Caco-2 (cell line): ENCODE measurements at regions not wholly inside any gene's neighbourhood (a gene's known extent, or its start where the extent isn't known, plus 50 kb on each side); places are given as distances from the start of the nearest gene placed in this dataset.
"Not testable (repeated sequence)": the region's sequence is repeated elsewhere in the genome, so short reads cannot be mapped to it uniquely, and the experiment has no call there.

ENCODE experiments used
- BruUV-seq: library from RNA; stranded (reverse); fragments of 400-500 nt; replicated peaks from 2 replicates; lab custom pipeline; 2021; lab: Mats Ljungman, UMichigan
- CTCF ChIA-PET: fragments of 300-600 bp; sonication (Branson Sonifier 250); formaldehyde crosslinking; loops from one replicate; lab custom pipeline; 2022; ENCODE audit warnings: antibody characterized with exemption; lab: Charles Lee
- POLR2A ChIA-PET: fragments of 300-600 bp; sonication (Branson Sonifier 250); formaldehyde crosslinking; loops from one replicate; lab custom pipeline; 2022; ENCODE audit warnings: antibody characterized with exemption; lab: Charles Lee
- DNase-seq, 2 experiments: peaks; one replicate each; pipeline versions ENCODE4 v3.0.0 to v3.0.0-alpha.2; 2020 to 2022
- H3K27me3 ChIP-seq: replicated peaks from 2 replicates; pipeline ENCODE4 v1.6.0; 2011; ENCODE audit warnings: low read length; ENCODE audit not compliant: control insufficient read depth, insufficient read depth
- H3K36me3 ChIP-seq: 2 replicates; pipeline ENCODE4 v1.5.1; 2011; ENCODE audit warnings: low read length; ENCODE audit not compliant: control insufficient read depth, insufficient read depth
- H3K4me1 ChIP-seq: fragments of 250-450 bp; sonication (Bioruptor Pico); 2 replicates; pipeline ENCODE4 v1.5.1; 2020; ENCODE audit warnings: mild to moderate bottlenecking
- H3K4me3 ChIP-seq: 2 replicates; pipeline ENCODE4 v1.5.1; 2011; ENCODE audit warnings: low read depth, mild to moderate bottlenecking, control low read depth, low read length
- H3K9me3 ChIP-seq: fragments of 250-450 bp; sonication (Bioruptor Pico); 2 replicates; pipeline ENCODE4 v1.5.1; 2020; ENCODE audit warnings: mild to moderate bottlenecking, moderate library complexity
- H3K27ac Mint-ChIP-seq: one replicate; pipeline ENCODE4 v1.8.0; 2022; ENCODE audit warnings: mixed read lengths; ENCODE audit not compliant: unreplicated experiment
- H3K27me3 Mint-ChIP-seq: one replicate; pipeline ENCODE4 v1.8.0; 2022; ENCODE audit warnings: mixed read lengths; ENCODE audit not compliant: insufficient read depth, unreplicated experiment
- H3K36me3 Mint-ChIP-seq: one replicate; pipeline ENCODE4 v1.8.0; 2022; ENCODE audit warnings: mild to moderate bottlenecking, mixed read lengths; ENCODE audit not compliant: insufficient read depth, unreplicated experiment
- H3K4me1 Mint-ChIP-seq: one replicate; pipeline ENCODE4 v1.8.0; 2022; ENCODE audit warnings: low read depth, mixed read lengths; ENCODE audit not compliant: unreplicated experiment
- H3K4me3 Mint-ChIP-seq: one replicate; pipeline ENCODE4 v1.8.0; 2022; ENCODE audit warnings: mild to moderate bottlenecking, moderate library complexity, mixed read lengths; ENCODE audit not compliant: unreplicated experiment
- H3K9me3 Mint-ChIP-seq: one replicate; pipeline ENCODE4 v1.8.0; 2022; ENCODE audit warnings: mixed read lengths; ENCODE audit not compliant: unreplicated experiment
- CTCF ChIP-seq, 2 experiments: fragments of 200-600 bp in 1 of 2; IDR thresholded peaks; 1 replicate in 1 of 2; 2 replicates in 1 of 2; pipeline versions ENCODE4 v1.5.1 to v1.8.0; 2011 to 2022; ENCODE audit warnings: antibody characterized with exemption in 1 of 2, control low read depth in 1 of 2, inconsistent platforms in 1 of 2, low read depth in 1 of 2, low read length in 1 of 2, mild to moderate bottlenecking in 1 of 2, moderate library complexity in 1 of 2; ENCODE audit not compliant: insufficient read depth in 1 of 2, severe bottlenecking in 1 of 2, unreplicated experiment in 1 of 2
- intact Hi-C: fragments of 100-400 bp; cut with micrococcal nuclease; formaldehyde crosslinking; loops from one replicate; pipeline ENCODE4 v1.10.0; 2022; ENCODE audit not compliant: unreplicated experiment

DNA sequence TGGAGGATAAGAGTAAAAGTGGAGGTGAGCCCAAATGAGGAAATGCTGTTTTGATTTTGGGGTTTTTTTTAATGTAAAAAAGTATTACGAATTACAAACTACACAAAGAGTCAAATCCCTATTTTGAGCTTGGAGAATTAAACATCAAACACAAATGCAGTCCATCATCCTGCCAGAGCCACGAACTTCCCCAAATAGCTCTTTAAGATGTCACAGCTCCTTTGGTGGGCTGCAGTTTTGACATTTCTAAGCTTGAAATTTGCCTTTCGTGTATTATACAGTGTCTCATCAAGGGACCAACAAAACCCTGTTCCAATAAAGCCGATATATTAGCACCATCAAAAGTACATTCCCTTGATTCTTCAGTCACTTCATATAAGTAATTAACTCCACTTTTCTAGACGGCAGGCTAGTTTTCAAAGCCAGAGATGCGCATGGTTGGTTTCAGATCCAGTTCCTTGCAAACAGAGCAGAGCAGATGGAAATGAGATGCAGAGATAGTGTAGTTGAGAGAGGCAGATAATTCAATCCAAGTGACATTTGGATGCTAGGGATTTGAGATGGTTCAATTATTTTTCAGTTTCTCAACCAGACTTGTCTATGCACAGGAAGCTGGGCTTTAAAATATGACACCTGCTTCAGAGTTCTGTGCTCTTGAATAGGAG, 580.9 kb downstream of the EDEM1 start:
- POLR2A ChIA-PET: interaction anchor here (0.6 kb wide), 1 partner anchor 742 kb away, joined by 3 read pairs; no protein-coding TSS in a partner anchor
- H3K27me3 ChIP-seq: no peaks in the 10 kb centered on the region
- no peaks in the 10 kb centered on the region for H3K27me3 Mint-ChIP-seq
- no peak for TF ChIP-seq CTCF (IDR thresholded peaks at IDR 0.05; ENCODE audit: insufficient read depth in 1 of 2, low read depth in 1 of 2, low read length in 1 of 2, severe bottlenecking in 1 of 2, unreplicated experiment in 1 of 2)
- CTCF ChIA-PET: no interaction called here
- no peaks in the 10 kb centered on the region for H3K4me1 Mint-ChIP-seq
- no peaks in the 10 kb centered on the region for H3K9me3 Mint-ChIP-seq
- intact Hi-C loops: no loop called here
- no peaks in the 10 kb centered on the region for H3K36me3 ChIP-seq
- H3K4me1 ChIP-seq: no peaks in the 10 kb centered on the region
- no peaks in the 10 kb centered on the region for H3K9me3 ChIP-seq
- H3K36me3 Mint-ChIP-seq: no peaks in the 10 kb centered on the region
- no peak overlapping the region for H3K4me3 ChIP-seq
- DNase-seq: no peak
- BruUV-seq: no TSS peak
- no peak overlapping the region for H3K27ac Mint-ChIP-seq
- H3K4me3 Mint-ChIP-seq: no peak overlapping the region

GRCh38 chr3:5769825-5770224, 582.3 kb downstream of the EDEM1 start:
- H3K27me3 ChIP-seq: no peaks in the 10 kb centered on the region
- CTCF ChIA-PET: no interaction called here
- H3K4me3 ChIP-seq: no peak overlapping the region
- H3K4me1 ChIP-seq: no peaks in the 10 kb centered on the region
- POLR2A ChIA-PET: no interaction called here
- intact Hi-C loops: no loop called here
- H3K9me3 ChIP-seq: no peaks in the 10 kb centered on the region
- H3K4me1 Mint-ChIP-seq: no peaks in the 10 kb centered on the region
- H3K27ac Mint-ChIP-seq: no peak overlapping the region
- no TSS peak for BruUV-seq
- no peak for TF ChIP-seq CTCF (IDR thresholded peaks at IDR 0.05; ENCODE audit: insufficient read depth in 1 of 2, low read depth in 1 of 2, low read length in 1 of 2, severe bottlenecking in 1 of 2, unreplicated experiment in 1 of 2)
- peaks cover 6% of the 10 kb centered on the region for H3K27me3 Mint-ChIP-seq
- H3K9me3 Mint-ChIP-seq: no peaks in the 10 kb centered on the region
- no peak for DNase-seq
- H3K4me3 Mint-ChIP-seq: no peak overlapping the region
- H3K36me3 ChIP-seq: no peaks in the 10 kb centered on the region
- H3K36me3 Mint-ChIP-seq: no peaks in the 10 kb centered on the region

- no peak for DNase-seq
- no peak overlapping the region for H3K4me3 ChIP-seq
- Mint-ChIP-seq H3K4me1 (no peaks in the 10 kb centered on the region), H3K4me3 (no peak overlapping the region), H3K27me3 (peaks cover 6% of the 10 kb centered on the region), H3K27ac (no peak overlapping the region), H3K36me3 (no peaks in the 10 kb centered on the region), H3K9me3 (peaks cover 11% of the 10 kb centered on the region)
- ChIA-PET CTCF (no interaction called here), POLR2A (no interaction called here)
- no peaks in the 10 kb centered on the region for H3K27me3 ChIP-seq
- intact Hi-C loops: no loop called here
- no peaks in the 10 kb centered on the region for H3K4me1 ChIP-seq
- H3K9me3 ChIP-seq: no peaks in the 10 kb centered on the region
- BruUV-seq: no TSS peak
- no peaks in the 10 kb centered on the region for H3K36me3 ChIP-seq
- TF ChIP-seq CTCF (IDR thresholded peaks at IDR 0.05; ENCODE audit: insufficient read depth in 1 of 2, low read depth in 1 of 2, low read length in 1 of 2, severe bottlenecking in 1 of 2, unreplicated experiment in 1 of 2): no peak
These were observed 586.8 kb downstream of the EDEM1 start for GRCh38 chr3:5774337-5774736.

DNA sequence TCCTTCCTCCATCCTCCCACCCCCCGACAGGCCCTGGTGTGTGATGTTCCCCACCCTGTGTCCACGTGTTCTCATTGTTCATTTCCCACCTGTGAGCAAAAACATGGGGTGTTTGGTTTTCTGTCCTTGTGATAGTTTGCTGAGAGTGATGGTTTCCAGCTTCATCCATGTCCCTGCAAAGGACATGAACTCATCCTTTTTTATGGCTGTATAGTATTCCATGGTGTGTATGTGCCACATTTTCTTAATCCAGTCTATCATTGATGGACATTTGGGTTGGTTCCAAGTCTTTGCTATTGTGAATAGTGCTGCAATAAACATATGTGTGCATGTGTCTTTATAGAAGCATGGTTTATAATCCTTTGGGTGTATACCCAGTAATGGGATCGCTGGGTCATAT, 587.6 kb downstream of the EDEM1 start:
- DNase-seq, H3K27ac Mint-ChIP-seq, H3K36me3 Mint-ChIP-seq, H3K36me3 ChIP-seq, H3K27me3 Mint-ChIP-seq, POLR2A ChIA-PET, H3K4me3 ChIP-seq, H3K4me3 Mint-ChIP-seq, H3K9me3 ChIP-seq, H3K27me3 ChIP-seq, H3K4me1 ChIP-seq, intact Hi-C loops, CTCF ChIA-PET, BruUV-seq, H3K4me1 Mint-ChIP-seq: not testable (repeated sequence)
- peaks cover 11% of the 10 kb centered on the region for H3K9me3 Mint-ChIP-seq
